Mesodermal cell (in vitro differentiated cells): ENCODE measurements at regions not wholly inside any gene's neighbourhood (a gene's known extent, or its start where the extent isn't known, plus 50 kb on each side); places are given as distances from the start of the nearest gene placed in this dataset.
"Not testable (repeated sequence)": the region's sequence is repeated elsewhere in the genome, so short reads cannot be mapped to it uniquely, and the experiment has no call there.

Source experiments
- H3K27ac ChIP-seq: 2 replicates; pipeline ENCODE4 v1.7.0; 2013; ENCODE audit warnings: mild to moderate bottlenecking, low read depth, low read length, moderate library complexity; ENCODE audit not compliant: severe bottlenecking
- H3K36me3 ChIP-seq: 2 replicates; pipeline ENCODE4 v1.7.1; 2013; ENCODE audit warnings: mild to moderate bottlenecking, low read length, moderate library complexity; ENCODE audit not compliant: control insufficient read depth, insufficient read depth
- H3K4me1 ChIP-seq: one replicate; pipeline ENCODE4 v1.7.1; 2013; ENCODE audit warnings: mild to moderate bottlenecking, low read length; ENCODE audit not compliant: insufficient read depth, control insufficient read depth, poor library complexity, severe bottlenecking
- H3K4me3 ChIP-seq: 2 replicates; pipeline ENCODE4 v1.7.0; 2013; ENCODE audit warnings: low read length, control low read depth, mild to moderate bottlenecking; ENCODE audit not compliant: insufficient read depth, poor library complexity, severe bottlenecking; ENCODE audit errors: extremely low read depth
- H3K9me3 ChIP-seq: 2 replicates; pipeline ENCODE4 v1.7.1; 2013; ENCODE audit warnings: mild to moderate bottlenecking, low read length, moderate library complexity; ENCODE audit not compliant: control insufficient read depth
- WGBS, 2 experiments: methylation state at CpG; one replicate each; pipeline ENCODE4 v1.1.5; 2013; ENCODE audit warnings: missing lambda C conversion rate in 2 of 2; ENCODE audit not compliant: insufficient coverage in 2 of 2; 5-methylcytosine and 5-hydroxymethylcytosine counted together

- H3K9me3 ChIP-seq = peaks cover 48% of the 10 kb centered on the region
- H3K4me1 ChIP-seq = no peaks in the 10 kb centered on the region
- H3K27ac ChIP-seq = no peak overlapping the region
- H3K36me3 ChIP-seq = no peaks in the 10 kb centered on the region
- no peak overlapping the region for H3K4me3 ChIP-seq
Measured at GRCh38 chr7:153642989-153643388, 409.2 kb upstream of the DPP6 start.

- H3K9me3 ChIP-seq = peaks cover 50% of the 10 kb centered on the region
- H3K4me3 ChIP-seq = no peak overlapping the region
- 30 to 51% methylated on average over 3 to 5 of the region's 7 CpGs for WGBS, 2 experiments
- H3K36me3 ChIP-seq = no peaks in the 10 kb centered on the region
- no peaks in the 10 kb centered on the region for H3K4me1 ChIP-seq
- no peak overlapping the region for H3K27ac ChIP-seq
Measured at GRCh38 chr7:153657182-153657800, 394.9 kb upstream of the DPP6 start.

- no peaks in the 10 kb centered on the region for H3K4me1 ChIP-seq
- no peaks in the 10 kb centered on the region for H3K36me3 ChIP-seq
- WGBS, 2 experiments = 13% methylated on average over 1 of the region's 3 CpGs; no CpG with 5 or more reads in 1 of the 2 experiments
- peaks cover 46% of the 10 kb centered on the region for H3K9me3 ChIP-seq
- no peak overlapping the region for H3K4me3 ChIP-seq
- no peak overlapping the region for H3K27ac ChIP-seq
Measured at GRCh38 chr7:153675131-153675530, 377.1 kb upstream of the DPP6 start.

GRCh38 chr7:153682628-153683027 lies 369.6 kb upstream of the DPP6 start:
- Histone ChIP-seq H3K4me1 (no peaks in the 10 kb centered on the region), H3K36me3 (no peaks in the 10 kb centered on the region), H3K9me3 (peaks cover 52% of the 10 kb centered on the region), H3K4me3 (no peak overlapping the region), H3K27ac (no peak overlapping the region)
- 65 to 69% methylated on average over 3 of the region's 3 CpGs for WGBS, 2 experiments

GRCh38 chr7:153696242-153696641 lies 356.0 kb upstream of the DPP6 start:
- peaks cover 16% of the 10 kb centered on the region for H3K9me3 ChIP-seq
- no peak overlapping the region for H3K4me3 ChIP-seq
- WGBS, 2 experiments = 84 to 88% methylated on average over 9 of the region's 12 CpGs
- H3K4me1 ChIP-seq = no peaks in the 10 kb centered on the region
- H3K27ac ChIP-seq = no peak overlapping the region
- H3K36me3 ChIP-seq = no peaks in the 10 kb centered on the region

GRCh38 chr7:153698046-153698445 lies 354.2 kb upstream of the DPP6 start:
- H3K9me3 ChIP-seq = peaks cover 26% of the 10 kb centered on the region
- 77 to 82% methylated on average over 4 to 6 of the region's 10 CpGs for WGBS, 2 experiments

GRCh38 chr7:153701678-153702077 lies 350.5 kb upstream of the DPP6 start:
- no peak overlapping the region for H3K27ac ChIP-seq
- H3K9me3 ChIP-seq = peaks cover 27% of the 10 kb centered on the region
- H3K36me3 ChIP-seq = no peaks in the 10 kb centered on the region

More at GRCh38 chr7:153698046-153698445, 354.2 kb upstream of the DPP6 start:
- Histone ChIP-seq H3K27ac (no peak overlapping the region), H3K4me1 (no peaks in the 10 kb centered on the region), H3K36me3 (no peaks in the 10 kb centered on the region), H3K4me3 (no peak overlapping the region)

GRCh38 chr7:153723892-153724291 lies 328.3 kb upstream of the DPP6 start:
- no CpG with 5 or more reads among the region's 2 CpGs for WGBS, 2 experiments
- H3K4me3 ChIP-seq = not testable (repeated sequence)

More at GRCh38 chr7:153701678-153702077, 350.5 kb upstream of the DPP6 start:
- Histone ChIP-seq H3K4me3 (no peak overlapping the region), H3K4me1 (no peaks in the 10 kb centered on the region)

GRCh38 chr7:153731504-153731903 lies 320.7 kb upstream of the DPP6 start:
- not testable (repeated sequence) for H3K36me3 ChIP-seq, H3K4me1 ChIP-seq, H3K27ac ChIP-seq, H3K9me3 ChIP-seq, H3K4me3 ChIP-seq
- 72 to 100% methylated on average over 2 to 4 of the region's 7 CpGs for WGBS, 2 experiments

More at GRCh38 chr7:153723892-153724291, 328.3 kb upstream of the DPP6 start:
- not testable (repeated sequence) for H3K36me3 ChIP-seq, H3K4me1 ChIP-seq, H3K9me3 ChIP-seq, H3K27ac ChIP-seq

GRCh38 chr7:153743434-153743833 lies 308.8 kb upstream of the DPP6 start:
- not testable (repeated sequence) for H3K36me3 ChIP-seq, H3K4me1 ChIP-seq, H3K4me3 ChIP-seq, H3K27ac ChIP-seq, H3K9me3 ChIP-seq
- 29 to 54% methylated on average over 1 to 2 of the region's 2 CpGs for WGBS, 2 experiments

GRCh38 chr7:153747969-153748368 lies 304.2 kb upstream of the DPP6 start:
- not testable (repeated sequence) for H3K27ac ChIP-seq, H3K4me3 ChIP-seq
- WGBS, 2 experiments = 67% methylated on average over 10 of the region's 21 CpGs; no CpG with 5 or more reads in 1 of the 2 experiments

More at GRCh38 chr7:153747969-153748368, 304.2 kb upstream of the DPP6 start:
- H3K9me3 ChIP-seq, H3K4me1 ChIP-seq, H3K36me3 ChIP-seq: not testable (repeated sequence)
